Activated T-helper 17 cell treated with anti-CD3 and anti-CD28 coated beads, Interleukin-2, amount 50 U/mL, for 72 hours (primary cell): ENCODE measurements at regions not wholly inside any gene's neighbourhood (a gene's known extent, or its start where the extent isn't known, plus 50 kb on each side); places are given as distances from the start of the nearest gene placed in this dataset.
A peak's percentile ranks its signal among the peaks of the same experiment; 100 is the strongest.

ENCODE experiments used
- ATAC-seq: fragments of 150-1000 bp; cut with Tn5 transposase; replicated peaks from 2 replicates; pipeline ENCODE4 v1.10.0; 2021; ENCODE audit warnings: mild to moderate bottlenecking, moderate library complexity
- H3K27ac Mint-ChIP-seq: one replicate; pipeline ENCODE4 v1.8.0; 2022; ENCODE audit warnings: mixed read lengths
- H3K27me3 Mint-ChIP-seq: one replicate; pipeline ENCODE4 v1.8.0; 2022; ENCODE audit warnings: mixed read lengths
- H3K36me3 Mint-ChIP-seq: one replicate; pipeline ENCODE4 v1.8.0; 2022; ENCODE audit warnings: low read depth, mild to moderate bottlenecking, mixed read lengths
- H3K4me1 Mint-ChIP-seq: one replicate; pipeline ENCODE4 v1.8.0; 2022; ENCODE audit warnings: mixed read lengths
- H3K4me3 Mint-ChIP-seq: one replicate; pipeline ENCODE4 v1.8.0; 2022; ENCODE audit warnings: mild to moderate bottlenecking, mixed read lengths
- H3K9me3 Mint-ChIP-seq: one replicate; pipeline ENCODE4 v1.8.0; 2022; ENCODE audit warnings: mixed read lengths

- Mint-ChIP-seq H3K4me3 (no peak overlapping the region), H3K9me3 (peaks cover 5% of the 10 kb centered on the region), H3K27ac (no peak overlapping the region), H3K27me3 (peaks cover 10% of the 10 kb centered on the region), H3K36me3 (no peaks in the 10 kb centered on the region), H3K4me1 (no peaks in the 10 kb centered on the region)
- no peak for ATAC-seq
Observed at GRCh38 chr6:154561750-154562149, 51.3 kb upstream of the CNKSR3 start.

- Mint-ChIP-seq H3K4me3 (no peak overlapping the region), H3K36me3 (no peaks in the 10 kb centered on the region), H3K27me3 (peaks cover 9% of the 10 kb centered on the region), H3K9me3 (peaks cover 5% of the 10 kb centered on the region), H3K4me1 (no peaks in the 10 kb centered on the region), H3K27ac (no peak overlapping the region)
- no peak for ATAC-seq
Observed at GRCh38 chr6:154565331-154565730, 54.8 kb upstream of the CNKSR3 start.

- H3K27me3 Mint-ChIP-seq = peaks cover 4% of the 10 kb centered on the region
Observed at GRCh38 chr6:154566866-154567265, 56.4 kb upstream of the CNKSR3 start.

GRCh38 chr6:154567695-154568220 is 57.3 kb upstream of the CNKSR3 start:
- no peaks in the 10 kb centered on the region for H3K9me3 Mint-ChIP-seq
- H3K27me3 Mint-ChIP-seq = peaks cover 5% of the 10 kb centered on the region
- no peak overlapping the region for H3K27ac Mint-ChIP-seq
- no peak overlapping the region for H3K4me3 Mint-ChIP-seq
- H3K4me1 Mint-ChIP-seq = no peaks in the 10 kb centered on the region
- no peaks in the 10 kb centered on the region for H3K36me3 Mint-ChIP-seq
- ATAC-seq = no peak

More at GRCh38 chr6:154566866-154567265, 56.4 kb upstream of the CNKSR3 start:
- H3K9me3 Mint-ChIP-seq = no peaks in the 10 kb centered on the region
- no peaks in the 10 kb centered on the region for H3K4me1 Mint-ChIP-seq
- H3K27ac Mint-ChIP-seq = no peak overlapping the region
- no peaks in the 10 kb centered on the region for H3K36me3 Mint-ChIP-seq
- H3K4me3 Mint-ChIP-seq = no peak overlapping the region
- ATAC-seq = no peak

- H3K4me3 Mint-ChIP-seq = no peak overlapping the region
- no peaks in the 10 kb centered on the region for H3K36me3 Mint-ChIP-seq
- no peaks in the 10 kb centered on the region for H3K9me3 Mint-ChIP-seq
- peaks cover 5% of the 10 kb centered on the region for H3K27me3 Mint-ChIP-seq
- H3K27ac Mint-ChIP-seq = no peak overlapping the region
- H3K4me1 Mint-ChIP-seq = no peaks in the 10 kb centered on the region
- no peak for ATAC-seq
Observed at GRCh38 chr6:154569156-154569862, 58.8 kb upstream of the CNKSR3 start.

GRCh38 chr6:154570505-154570904 is 60.0 kb upstream of the CNKSR3 start:
- Mint-ChIP-seq H3K4me3 (no peak overlapping the region), H3K36me3 (no peaks in the 10 kb centered on the region), H3K4me1 (no peaks in the 10 kb centered on the region), H3K27me3 (peaks cover 5% of the 10 kb centered on the region), H3K27ac (no peak overlapping the region), H3K9me3 (no peaks in the 10 kb centered on the region)
- ATAC-seq = no peak

GRCh38 chr6:154572556-154572955 is 62.1 kb upstream of the CNKSR3 start:
- no peak overlapping the region for H3K4me3 Mint-ChIP-seq
- no peak for ATAC-seq
- H3K27me3 Mint-ChIP-seq = peaks cover 5% of the 10 kb centered on the region
- H3K36me3 Mint-ChIP-seq = no peaks in the 10 kb centered on the region
- no peaks in the 10 kb centered on the region for H3K4me1 Mint-ChIP-seq
- H3K27ac Mint-ChIP-seq = no peak overlapping the region
- no peaks in the 10 kb centered on the region for H3K9me3 Mint-ChIP-seq

GRCh38 chr6:154578004-154578559 is 67.6 kb upstream of the CNKSR3 start:
- no peaks in the 10 kb centered on the region for H3K36me3 Mint-ChIP-seq
- H3K9me3 Mint-ChIP-seq = peaks cover 6% of the 10 kb centered on the region
- H3K27ac Mint-ChIP-seq = peak overlapping the region; percentile 51
- no peak overlapping the region for H3K4me3 Mint-ChIP-seq
- no peak for ATAC-seq
- H3K4me1 Mint-ChIP-seq = no peaks in the 10 kb centered on the region
- H3K27me3 Mint-ChIP-seq = no peaks in the 10 kb centered on the region

GRCh38 chr6:154579046-154579445 is 68.6 kb upstream of the CNKSR3 start:
- Mint-ChIP-seq H3K9me3 (peaks cover 6% of the 10 kb centered on the region), H3K4me3 (no peak overlapping the region), H3K36me3 (no peaks in the 10 kb centered on the region), H3K27me3 (no peaks in the 10 kb centered on the region), H3K27ac (no peak overlapping the region), H3K4me1 (no peaks in the 10 kb centered on the region)
- ATAC-seq = no peak

GRCh38 chr6:154579485-154579884 is 69.0 kb upstream of the CNKSR3 start:
- Mint-ChIP-seq H3K36me3 (no peaks in the 10 kb centered on the region), H3K9me3 (peaks cover 6% of the 10 kb centered on the region), H3K4me1 (no peaks in the 10 kb centered on the region), H3K27me3 (no peaks in the 10 kb centered on the region), H3K27ac (no peak overlapping the region), H3K4me3 (no peak overlapping the region)
- ATAC-seq = no peak

- H3K9me3 Mint-ChIP-seq = peaks cover 6% of the 10 kb centered on the region
- no peaks in the 10 kb centered on the region for H3K4me1 Mint-ChIP-seq
- ATAC-seq = no peak
- no peaks in the 10 kb centered on the region for H3K36me3 Mint-ChIP-seq
- no peaks in the 10 kb centered on the region for H3K27me3 Mint-ChIP-seq
- H3K27ac Mint-ChIP-seq = no peak overlapping the region
- no peak overlapping the region for H3K4me3 Mint-ChIP-seq
Observed at GRCh38 chr6:154580397-154581135, 70.1 kb upstream of the CNKSR3 start.

- no peak for ATAC-seq
- Mint-ChIP-seq H3K9me3 (peaks cover 6% of the 10 kb centered on the region), H3K4me1 (no peaks in the 10 kb centered on the region), H3K27me3 (no peaks in the 10 kb centered on the region), H3K36me3 (no peaks in the 10 kb centered on the region), H3K4me3 (no peak overlapping the region), H3K27ac (no peak overlapping the region)
Observed at GRCh38 chr6:154582696-154583095, 72.2 kb upstream of the CNKSR3 start.

- ATAC-seq = no peak
- H3K36me3 Mint-ChIP-seq = no peaks in the 10 kb centered on the region
- H3K27me3 Mint-ChIP-seq = no peaks in the 10 kb centered on the region
- no peaks in the 10 kb centered on the region for H3K4me1 Mint-ChIP-seq
- no peak overlapping the region for H3K4me3 Mint-ChIP-seq
- no peak overlapping the region for H3K27ac Mint-ChIP-seq
- peaks cover 6% of the 10 kb centered on the region for H3K9me3 Mint-ChIP-seq
Observed at GRCh38 chr6:154583546-154584188, 73.2 kb upstream of the CNKSR3 start.

GRCh38 chr6:154590756-154591155 is 80.3 kb upstream of the CNKSR3 start:
- no peaks in the 10 kb centered on the region for H3K9me3 Mint-ChIP-seq
- H3K4me3 Mint-ChIP-seq = no peak overlapping the region
- ATAC-seq = no peak
- H3K36me3 Mint-ChIP-seq = no peaks in the 10 kb centered on the region
- no peak overlapping the region for H3K27ac Mint-ChIP-seq
- no peaks in the 10 kb centered on the region for H3K4me1 Mint-ChIP-seq
- H3K27me3 Mint-ChIP-seq = peaks cover 4% of the 10 kb centered on the region
